Immature natural killer cell (primary cell): ENCODE measurements at regions not wholly inside any gene's neighbourhood (a gene's known extent, or its start where the extent isn't known, plus 50 kb on each side); places are given as distances from the start of the nearest gene placed in this dataset.

Source experiments
- DNase-seq, 3 donors: peaks; one replicate each; pipeline ENCODE4 v3.0.0; 2022; ENCODE audit warnings: mixed read lengths in 1 of 3
- H3K27ac Mint-ChIP-seq, 6 donors: one replicate each; pipeline ENCODE4 v1.8.0; 2020; ENCODE audit warnings: mixed read lengths in 6 of 6, mild to moderate bottlenecking in 5 of 6, inconsistent platforms in 4 of 6, moderate library complexity in 3 of 6
- H3K27me3 Mint-ChIP-seq, 3 donors: one replicate each; pipeline ENCODE4 v1.8.0; 2020 to 2021; ENCODE audit warnings: low read depth in 3 of 3, mild to moderate bottlenecking in 3 of 3, mixed read lengths in 3 of 3, moderate library complexity in 3 of 3, inconsistent platforms in 1 of 3
- H3K36me3 Mint-ChIP-seq, 3 donors: one replicate each; pipeline ENCODE4 v1.8.0; 2020; ENCODE audit warnings: mixed read lengths in 3 of 3, inconsistent platforms in 2 of 3, mild to moderate bottlenecking in 2 of 3
- H3K4me1 Mint-ChIP-seq, 2 donors: one replicate each; pipeline ENCODE4 v1.8.0; 2020; ENCODE audit warnings: inconsistent platforms in 2 of 2, mild to moderate bottlenecking in 2 of 2, mixed read lengths in 2 of 2, moderate library complexity in 1 of 2
- H3K4me3 Mint-ChIP-seq, 5 donors: one replicate each; pipeline ENCODE4 v1.8.0; 2020; ENCODE audit warnings: mild to moderate bottlenecking in 5 of 5, mixed read lengths in 5 of 5, inconsistent platforms in 3 of 5, moderate library complexity in 3 of 5
- H3K9me3 Mint-ChIP-seq, 6 donors: one replicate each; pipeline ENCODE4 v1.8.0; 2020; ENCODE audit warnings: mild to moderate bottlenecking in 6 of 6, mixed read lengths in 6 of 6, inconsistent platforms in 4 of 6, moderate library complexity in 3 of 6

- H3K36me3 Mint-ChIP-seq: no peaks in the 10 kb centered on the region
- no peaks in the 10 kb centered on the region for H3K27me3 Mint-ChIP-seq
- no peak overlapping the region for H3K4me3 Mint-ChIP-seq
- H3K27ac Mint-ChIP-seq: no peak overlapping the region
- H3K9me3 Mint-ChIP-seq: no peaks in the 10 kb centered on the region
- no peaks in the 10 kb centered on the region for H3K4me1 Mint-ChIP-seq
- DNase-seq: no peak
These were observed 72.9 kb upstream of the PMFBP1 start for GRCh38 chr16:72244853-72245252.

GRCh38 chr16:72243621-72244020, 71.7 kb upstream of the PMFBP1 start:
- no peaks in the 10 kb centered on the region for H3K36me3 Mint-ChIP-seq
- H3K27me3 Mint-ChIP-seq: no peaks in the 10 kb centered on the region
- H3K4me3 Mint-ChIP-seq: no peak overlapping the region
- no peaks in the 10 kb centered on the region for H3K4me1 Mint-ChIP-seq
- no peak for DNase-seq
- no peaks in the 10 kb centered on the region for H3K9me3 Mint-ChIP-seq
- no peak overlapping the region for H3K27ac Mint-ChIP-seq

GRCh38 chr16:72242757-72243156, 70.8 kb upstream of the PMFBP1 start:
- no peak overlapping the region for H3K27ac Mint-ChIP-seq
- H3K4me3 Mint-ChIP-seq: no peak overlapping the region
- H3K36me3 Mint-ChIP-seq: no peaks in the 10 kb centered on the region
- no peaks in the 10 kb centered on the region for H3K27me3 Mint-ChIP-seq
- DNase-seq: no peak
- no peaks in the 10 kb centered on the region for H3K9me3 Mint-ChIP-seq
- H3K4me1 Mint-ChIP-seq: no peaks in the 10 kb centered on the region

DNA sequence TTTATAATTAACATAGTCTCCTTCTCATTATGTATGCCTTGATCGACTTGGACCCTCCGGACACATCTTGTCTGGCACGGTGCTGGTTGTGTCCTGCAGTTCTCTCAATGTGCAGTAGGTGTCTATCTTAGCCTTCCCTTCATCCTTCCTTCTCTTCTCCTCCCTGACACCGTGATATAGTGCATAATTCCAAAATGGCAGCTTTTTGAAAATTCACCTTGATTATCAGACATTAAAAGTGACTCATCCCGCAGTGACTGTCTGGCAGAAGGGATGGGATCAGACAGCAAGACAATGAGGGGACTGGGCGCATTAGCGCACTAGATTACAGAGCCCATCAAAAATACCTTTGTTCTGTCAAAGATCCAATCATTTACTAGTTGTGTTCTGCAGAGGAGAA, 70.0 kb upstream of the PMFBP1 start:
- Mint-ChIP-seq H3K27me3 (no peaks in the 10 kb centered on the region), H3K9me3 (no peaks in the 10 kb centered on the region), H3K4me3 (no peak overlapping the region), H3K36me3 (no peaks in the 10 kb centered on the region), H3K4me1 (no peaks in the 10 kb centered on the region), H3K27ac (no peak overlapping the region)
- DNase-seq: no peak

GRCh38 chr16:72241008-72241407, 69.1 kb upstream of the PMFBP1 start:
- Mint-ChIP-seq H3K27me3 (no peaks in the 10 kb centered on the region), H3K4me3 (no peak overlapping the region), H3K36me3 (no peaks in the 10 kb centered on the region), H3K9me3 (no peaks in the 10 kb centered on the region), H3K27ac (no peak overlapping the region), H3K4me1 (no peaks in the 10 kb centered on the region)
- DNase-seq: no peak

DNA sequence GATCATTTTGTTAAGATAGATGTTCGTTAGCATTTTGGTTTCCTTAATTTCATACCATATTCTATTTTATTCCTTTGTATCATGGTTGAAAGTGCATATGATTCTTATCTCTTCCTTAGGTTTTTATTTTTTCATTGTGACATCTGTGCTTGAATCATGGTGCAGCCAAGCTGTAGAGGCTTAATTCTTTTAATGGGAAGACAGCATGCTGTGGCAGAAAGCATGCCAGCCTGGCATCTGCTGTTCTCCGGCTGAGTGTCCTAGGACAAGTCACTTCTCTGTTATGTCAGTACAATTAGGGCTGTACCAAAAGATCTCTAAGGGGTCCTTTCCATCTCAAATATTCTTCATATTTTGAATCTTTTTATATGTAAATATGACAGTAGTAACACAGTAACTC, 68.5 kb upstream of the PMFBP1 start:
- no peak overlapping the region for H3K27ac Mint-ChIP-seq
- no peaks in the 10 kb centered on the region for H3K9me3 Mint-ChIP-seq
- no peak for DNase-seq
- no peaks in the 10 kb centered on the region for H3K4me1 Mint-ChIP-seq
- no peaks in the 10 kb centered on the region for H3K36me3 Mint-ChIP-seq
- no peaks in the 10 kb centered on the region for H3K27me3 Mint-ChIP-seq
- H3K4me3 Mint-ChIP-seq: no peak overlapping the region

DNA sequence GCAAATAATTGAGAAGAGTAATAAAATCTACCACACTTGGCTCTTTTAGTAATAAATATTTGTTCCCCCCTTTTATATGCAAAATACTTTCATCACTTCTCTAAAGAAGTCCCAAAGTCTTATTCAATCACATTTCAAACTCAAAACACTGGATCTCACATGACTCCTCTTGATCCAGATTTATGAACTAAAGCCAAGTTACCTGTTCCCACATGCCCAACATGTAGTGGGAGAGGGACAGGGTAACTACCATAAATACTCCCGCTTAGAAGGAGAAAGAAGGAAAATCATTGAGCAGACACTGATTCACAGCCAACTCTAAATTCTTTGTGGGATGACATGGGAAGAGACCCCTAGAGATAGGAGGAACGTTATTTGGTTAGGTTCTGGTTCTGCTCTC, 64.9 kb upstream of the PMFBP1 start:
- H3K27ac Mint-ChIP-seq: no peak overlapping the region
- no peak for DNase-seq
- no peaks in the 10 kb centered on the region for H3K4me1 Mint-ChIP-seq
- H3K36me3 Mint-ChIP-seq: no peaks in the 10 kb centered on the region
- peaks cover 0 to 5% (median 0%) of the 10 kb centered on the region in 3 donors for H3K27me3 Mint-ChIP-seq
- H3K4me3 Mint-ChIP-seq: no peak overlapping the region
- no peaks in the 10 kb centered on the region for H3K9me3 Mint-ChIP-seq

GRCh38 chr16:72234387-72234786, 62.4 kb upstream of the PMFBP1 start:
- no peaks in the 10 kb centered on the region for H3K9me3 Mint-ChIP-seq
- H3K36me3 Mint-ChIP-seq: no peaks in the 10 kb centered on the region
- H3K27ac Mint-ChIP-seq: no peak overlapping the region
- H3K27me3 Mint-ChIP-seq: peaks cover 0 to 6% (median 0%) of the 10 kb centered on the region in 3 donors
- no peak for DNase-seq
- no peak overlapping the region for H3K4me3 Mint-ChIP-seq
- no peaks in the 10 kb centered on the region for H3K4me1 Mint-ChIP-seq

DNA sequence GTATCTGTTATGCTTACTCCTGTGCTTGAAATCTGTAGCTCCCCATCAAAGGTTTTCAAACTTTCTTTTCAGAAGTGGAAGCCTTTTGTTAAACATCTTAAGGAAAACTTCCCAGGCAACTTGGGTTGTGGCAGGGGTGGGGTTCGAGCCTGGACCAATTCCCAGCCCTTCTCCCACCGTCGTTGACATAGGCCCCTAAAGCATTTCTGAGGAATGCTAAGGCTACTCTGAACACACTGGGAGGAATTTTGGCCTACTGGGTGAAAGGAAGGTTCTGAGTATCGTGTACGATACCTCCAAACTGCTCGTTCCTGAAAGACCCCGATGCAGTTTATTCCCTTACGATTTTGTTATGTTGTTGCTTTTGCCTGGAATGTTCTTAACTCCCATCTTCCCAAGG, 56.1 kb upstream of the PMFBP1 start:
- Mint-ChIP-seq H3K27me3 (peaks cover 1 to 3% (median 2%) of the 10 kb centered on the region in 3 donors), H3K4me1 (no peaks in the 10 kb centered on the region), H3K27ac (no peak overlapping the region), H3K36me3 (no peaks in the 10 kb centered on the region), H3K9me3 (no peaks in the 10 kb centered on the region), H3K4me3 (no peak overlapping the region)
- DNase-seq: no peak

GRCh38 chr16:72226136-72226535, 54.2 kb upstream of the PMFBP1 start:
- Mint-ChIP-seq H3K36me3 (no peaks in the 10 kb centered on the region), H3K9me3 (no peaks in the 10 kb centered on the region), H3K4me1 (no peaks in the 10 kb centered on the region), H3K4me3 (no peak overlapping the region), H3K27me3 (peaks cover 1 to 3% (median 2%) of the 10 kb centered on the region in 3 donors), H3K27ac (no peak overlapping the region)
- DNase-seq: no peak

DNA sequence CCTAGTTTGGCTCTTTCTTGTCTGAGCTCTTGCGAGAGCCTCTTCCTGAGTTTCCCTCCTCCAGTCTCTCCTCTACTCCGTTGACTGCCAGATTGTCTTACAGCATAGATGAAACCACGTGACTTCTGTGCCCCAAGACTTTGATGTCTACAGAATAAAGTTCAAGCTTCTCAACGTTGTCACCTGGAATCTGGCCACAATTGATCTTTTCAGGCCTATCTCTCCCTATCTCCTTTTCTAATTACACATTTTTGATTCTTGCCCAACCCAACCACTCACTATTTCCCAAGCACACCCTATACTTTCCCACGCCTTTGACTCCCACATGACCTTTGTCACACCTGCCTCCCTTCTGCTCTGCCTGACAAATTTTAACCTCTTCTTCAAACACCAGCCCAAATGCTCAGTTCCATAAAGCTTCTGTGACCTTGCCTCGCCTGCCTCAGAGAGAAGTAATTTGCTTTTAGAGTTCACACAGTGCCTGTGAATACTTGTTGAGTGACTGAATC, 52.4 kb upstream of the PMFBP1 start:
- Mint-ChIP-seq H3K27ac (no peak overlapping the region), H3K27me3 (peaks cover 0 to 3% (median 2%) of the 10 kb centered on the region in 3 donors), H3K4me1 (no peaks in the 10 kb centered on the region), H3K36me3 (no peaks in the 10 kb centered on the region), H3K9me3 (no peaks in the 10 kb centered on the region), H3K4me3 (no peak overlapping the region)
- DNase-seq: no peak

DNA sequence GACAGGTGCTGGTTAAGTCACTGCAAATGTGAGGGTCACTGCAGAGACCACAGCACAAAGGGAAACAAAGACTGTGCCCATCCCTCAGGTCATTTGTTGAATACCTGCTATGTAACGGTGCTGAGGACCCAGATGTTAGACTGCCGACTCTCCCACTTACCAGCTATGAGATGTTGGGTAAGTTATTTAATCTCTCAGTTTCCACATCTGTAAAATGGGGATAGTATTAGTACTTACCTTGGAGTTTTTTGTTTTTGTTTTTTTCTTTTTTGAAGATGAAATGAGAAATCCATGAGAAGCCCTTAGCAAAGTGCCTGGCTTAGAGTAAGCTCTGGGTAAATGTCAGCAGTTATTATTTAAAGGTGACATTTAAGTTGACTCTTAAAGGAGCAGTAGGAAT, 50.5 kb upstream of the PMFBP1 start:
- DNase-seq: no peak
- no peak overlapping the region for H3K27ac Mint-ChIP-seq
- no peaks in the 10 kb centered on the region for H3K9me3 Mint-ChIP-seq
- H3K36me3 Mint-ChIP-seq: no peaks in the 10 kb centered on the region
- no peak overlapping the region for H3K4me3 Mint-ChIP-seq
- H3K4me1 Mint-ChIP-seq: no peaks in the 10 kb centered on the region
- H3K27me3 Mint-ChIP-seq: peaks cover 0 to 4% (median 3%) of the 10 kb centered on the region in 3 donors
